T-cell (primary cell): ENCODE measurements at regions not wholly inside any gene's neighbourhood (a gene's known extent, or its start where the extent isn't known, plus 50 kb on each side); places are given as distances from the start of the nearest gene placed in this dataset.
A peak's percentile ranks its signal among the peaks of the same experiment; 100 is the strongest.

Experiments used
- ATAC-seq, 4 experiments: fragments of 200-7000 bp in 3 of 4; fragments of 150-1000 bp in 1 of 4; cut with Tn5 transposase; replicated peaks in 1 of 4; 1 replicate in 3 of 4; 2 replicates in 1 of 4; pipeline ENCODE4 v1.10.0; 2021; ENCODE audit warnings: moderate library complexity in 3 of 4, mild to moderate bottlenecking in 2 of 4, moderate number of reproducible peaks in 1 of 4
- CTCF ChIA-PET, 2 donors: fragments of 300-600 bp; sonication (Branson Sonifier 250); formaldehyde crosslinking; loops; one replicate each; lab custom pipeline; 2022; ENCODE audit warnings: antibody characterized with exemption in 2 of 2; lab: Charles Lee
- POLR2A ChIA-PET, 2 donors: fragments of 300-600 bp; sonication (Branson Sonifier 250); formaldehyde crosslinking; loops; one replicate each; lab custom pipeline; 2022; ENCODE audit warnings: antibody characterized with exemption in 2 of 2; lab: Charles Lee
- DNase-seq, 35 experiments: peaks; one replicate each; pipeline versions ENCODE4 v3.0.0 to v3.0.0-alpha.2; 2013 to 2023
- H3K27ac ChIP-seq: one replicate; pipeline ENCODE4 v1.5.1; 2013; ENCODE audit warnings: low read length
- H3K27me3 ChIP-seq, 2 experiments: replicated peaks in 1 of 2; 1 replicate in 1 of 2; 2 replicates in 1 of 2; pipeline versions ENCODE4 v1.6.1 to v1.7.0; 2013; ENCODE audit warnings: low read length in 1 of 2, mixed read lengths in 1 of 2; ENCODE audit not compliant: control insufficient read depth in 2 of 2, insufficient read depth in 2 of 2; ENCODE audit errors: extremely low read depth in 1 of 2
- H3K36me3 ChIP-seq, 2 donors: 1 replicate in 1 of 2; 2 replicates in 1 of 2; pipeline versions ENCODE4 v1.6.1 to v1.7.0; 2013; ENCODE audit warnings: low read length in 1 of 2; ENCODE audit not compliant: control insufficient read depth in 2 of 2, insufficient read depth in 1 of 2; ENCODE audit errors: extremely low read depth in 1 of 2
- H3K4me1 ChIP-seq, 2 experiments: 1 replicate in 1 of 2; 2 replicates in 1 of 2; pipeline versions ENCODE4 v1.6.1 to v1.7.0; 2013; ENCODE audit warnings: low read length in 2 of 2, mixed read lengths in 1 of 2; ENCODE audit not compliant: insufficient read depth in 2 of 2, control insufficient read depth in 1 of 2; ENCODE audit errors: extremely low read depth in 1 of 2
- H3K4me3 ChIP-seq, 2 donors: 1 replicate in 1 of 2; 2 replicates in 1 of 2; pipeline versions ENCODE4 v1.5.1 to v1.7.0; 2013; ENCODE audit warnings: mild to moderate bottlenecking in 2 of 2, low read length in 1 of 2, moderate library complexity in 1 of 2; ENCODE audit not compliant: control insufficient read depth in 1 of 2; ENCODE audit errors: extremely low read depth in 1 of 2
- H3K9me3 ChIP-seq: 2 replicates; pipeline ENCODE4 v1.7.0; 2013
- H3K27ac Mint-ChIP-seq, 2 donors: one replicate each; pipeline ENCODE4 v1.8.0; 2020 to 2021; ENCODE audit warnings: mild to moderate bottlenecking in 2 of 2, mixed read lengths in 2 of 2
- H3K27me3 Mint-ChIP-seq, 2 donors: one replicate each; pipeline ENCODE4 v1.8.0; 2021 to 2022; ENCODE audit warnings: mixed read lengths in 2 of 2
- H3K36me3 Mint-ChIP-seq: one replicate; pipeline ENCODE4 v1.8.0; 2021; ENCODE audit warnings: mixed read lengths
- H3K4me1 Mint-ChIP-seq, 3 donors: one replicate each; pipeline ENCODE4 v1.8.0; 2020 to 2022; ENCODE audit warnings: mixed read lengths in 3 of 3, mild to moderate bottlenecking in 1 of 3
- H3K4me3 Mint-ChIP-seq, 3 donors: one replicate each; pipeline ENCODE4 v1.8.0; 2020 to 2022; ENCODE audit warnings: mild to moderate bottlenecking in 3 of 3, mixed read lengths in 3 of 3, moderate library complexity in 3 of 3
- H3K9me3 Mint-ChIP-seq, 3 donors: one replicate each; pipeline ENCODE4 v1.8.0; 2020 to 2022; ENCODE audit warnings: mixed read lengths in 3 of 3
- WGBS: methylation state at CpG from one replicate; pipeline ENCODE4 v1.1.5; 2013; ENCODE audit warnings: missing lambda C conversion rate; ENCODE audit not compliant: insufficient coverage; 5-methylcytosine and 5-hydroxymethylcytosine counted together

- 1% methylated on average over 19 of the region's 21 CpGs for WGBS
- ATAC-seq (peak; percentile 88 to 91 (median 90)), DNase-seq (peak; percentile 63 to 89 (median 80))
- CTCF ChIA-PET: interaction anchor here (0.7 to 1.9 kb wide), 16 partner anchors 8 to 980 kb away, joined by 3 to 9 read pairs (median 4); partner anchors contain the start of gene MYCN (in 1 of the 2)
- Mint-ChIP-seq H3K27ac (peak overlapping the region; percentile 71 to 83), H3K9me3 (no peaks in the 10 kb centered on the region), H3K4me1 (peaks cover 7 to 12% (median 7%) of the 10 kb centered on the region in 3 donors), H3K36me3 (no peaks in the 10 kb centered on the region), H3K27me3 (peaks cover 7 to 11% of the 10 kb centered on the region in 2 donors), H3K4me3 (peak overlapping the region; percentile 80 to 89 (median 85))
- Histone ChIP-seq H3K36me3 (no peaks in the 10 kb centered on the region), H3K9me3 (no peaks in the 10 kb centered on the region), H3K27ac (no peak overlapping the region), H3K27me3 (no peaks in the 10 kb centered on the region), H3K4me3 (peak overlapping the region; percentile 60 to 80), H3K4me1 (peaks cover 0 to 6% of the 10 kb centered on the region in 2 experiments)
- POLR2A ChIA-PET: interaction anchor here in 1 of 2 donors (0.7 kb wide), 1 partner anchor 1986 kb away, joined by 3 read pairs; no protein-coding TSS in a partner anchor
Observed at GRCh38 chr2:16608661-16609643, 56.7 kb downstream of the CYRIA start.

DNA sequence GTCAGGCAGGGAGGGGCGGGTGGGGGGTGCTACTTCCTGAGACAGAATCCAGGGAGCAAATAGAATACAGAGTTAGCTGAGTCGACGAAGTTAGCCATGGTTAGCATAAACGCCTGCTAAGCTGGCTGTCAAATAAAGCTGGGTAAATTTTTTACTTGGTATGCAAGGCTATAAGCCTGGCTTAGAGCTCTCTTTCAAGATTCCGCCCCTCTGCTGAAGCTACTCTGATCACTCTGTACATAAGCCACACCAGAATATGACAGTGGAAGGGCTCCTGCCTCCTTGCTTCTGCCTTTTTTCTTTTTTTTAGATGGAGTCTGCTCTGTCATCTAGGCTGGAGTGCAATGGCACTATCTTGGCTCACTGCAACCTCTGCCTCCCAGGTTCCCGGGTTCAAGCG lies 58.3 kb downstream of the CYRIA start:
- Histone ChIP-seq H3K36me3 (no peaks in the 10 kb centered on the region), H3K4me1 (peaks cover 0 to 6% of the 10 kb centered on the region in 2 experiments), H3K9me3 (no peaks in the 10 kb centered on the region), H3K27ac (no peak overlapping the region), H3K27me3 (no peaks in the 10 kb centered on the region), H3K4me3 (no peak overlapping the region)
- no peak overlapping the region for H3K27ac Mint-ChIP-seq
- no peak overlapping the region for H3K4me3 Mint-ChIP-seq
- H3K9me3 Mint-ChIP-seq: no peaks in the 10 kb centered on the region
- no peak for ATAC-seq
- CTCF ChIA-PET: no interaction called here
- POLR2A ChIA-PET: interaction anchor here in 1 of 2 donors (0.5 kb wide), 1 partner anchor 1429 kb away, joined by 4 read pairs; no protein-coding TSS in a partner anchor
- H3K4me1 Mint-ChIP-seq: peaks cover 7 to 12% (median 7%) of the 10 kb centered on the region in 3 donors
- peaks cover 5 to 15% of the 10 kb centered on the region in 2 donors for H3K27me3 Mint-ChIP-seq
- WGBS: 89% methylated on average over 7 of the region's 7 CpGs
- H3K36me3 Mint-ChIP-seq: no peaks in the 10 kb centered on the region
- no peak for DNase-seq

- Mint-ChIP-seq H3K27ac (no peak overlapping the region), H3K36me3 (no peaks in the 10 kb centered on the region), H3K27me3 (peaks cover 12 to 14% of the 10 kb centered on the region in 2 donors), H3K4me3 (no peak overlapping the region), H3K4me1 (peaks cover 5 to 11% (median 7%) of the 10 kb centered on the region in 3 donors), H3K9me3 (no peaks in the 10 kb centered on the region)
- no peak for ATAC-seq
- Histone ChIP-seq H3K27ac (no peak overlapping the region), H3K27me3 (no peaks in the 10 kb centered on the region), H3K4me1 (peaks cover 0 to 6% of the 10 kb centered on the region in 2 experiments), H3K9me3 (no peaks in the 10 kb centered on the region), H3K36me3 (no peaks in the 10 kb centered on the region), H3K4me3 (no peak overlapping the region)
- ChIA-PET CTCF (interaction anchor here in 1 of 2 donors (1.5 kb wide), 1 partner anchor 665 kb away, joined by 5 read pairs; the partner anchor contains the start of gene MYCN), POLR2A (no interaction called here)
- DNase-seq: no peak
- 58% methylated on average over 2 of the region's 4 CpGs for WGBS
Observed at GRCh38 chr2:16604236-16604635, 61.4 kb downstream of the CYRIA start.

DNA sequence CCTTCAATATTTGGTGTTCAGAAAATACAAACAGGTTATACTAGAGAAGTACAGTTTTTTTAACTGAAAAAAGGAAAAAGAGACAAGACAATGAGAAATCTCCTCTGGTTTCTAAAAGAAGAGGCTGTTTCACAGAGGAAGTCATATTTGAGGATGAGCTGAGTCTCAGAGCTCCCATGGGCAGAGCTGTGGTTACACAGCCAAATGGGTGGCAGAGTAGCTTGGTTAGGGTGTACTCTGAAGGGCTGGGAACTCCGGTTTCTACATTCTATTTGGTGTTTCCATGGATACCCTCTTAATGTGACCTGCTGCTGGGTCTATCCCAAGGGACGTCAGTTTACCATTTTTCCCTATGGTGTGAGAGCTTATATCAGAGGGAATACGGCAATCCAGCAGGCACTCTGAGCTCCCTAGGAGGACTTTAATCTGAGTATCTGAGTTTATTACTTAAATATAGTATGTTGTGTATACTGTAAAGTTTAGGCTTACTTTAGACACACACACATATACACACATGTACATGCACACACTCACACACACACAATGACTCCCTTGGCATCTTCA lies 74.2 kb downstream of the CYRIA start:
- H3K4me1 Mint-ChIP-seq: no peaks in the 10 kb centered on the region
- H3K27ac ChIP-seq: no peak overlapping the region
- POLR2A ChIA-PET: no interaction called here

DNA sequence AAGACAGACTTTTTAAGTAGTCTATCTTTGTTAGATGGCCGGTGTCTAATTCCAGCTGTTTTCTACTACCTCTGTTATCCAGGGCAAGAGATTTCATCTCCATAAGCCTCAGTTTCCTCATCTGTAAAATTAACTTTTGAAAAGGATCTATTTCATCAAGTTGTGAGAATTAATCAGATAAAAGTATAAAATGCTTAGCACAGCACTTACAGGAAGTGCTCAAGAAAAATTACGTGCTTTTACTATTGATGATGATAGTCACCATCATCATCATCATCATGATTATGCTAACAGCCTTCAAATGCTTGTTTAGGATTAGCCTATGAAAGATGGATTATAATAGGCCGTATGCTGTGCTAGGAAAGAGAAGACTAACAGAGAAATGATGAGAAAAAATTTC lies 76.2 kb downstream of the CYRIA start:
- Histone ChIP-seq H3K4me1 (no peaks in the 10 kb centered on the region), H3K27ac (no peak overlapping the region), H3K9me3 (no peaks in the 10 kb centered on the region), H3K27me3 (no peaks in the 10 kb centered on the region), H3K4me3 (no peak overlapping the region), H3K36me3 (no peaks in the 10 kb centered on the region)
- Mint-ChIP-seq H3K4me3 (no peak overlapping the region), H3K4me1 (no peaks in the 10 kb centered on the region), H3K9me3 (no peaks in the 10 kb centered on the region), H3K27me3 (peaks cover 0 to 3% of the 10 kb centered on the region in 2 donors), H3K36me3 (no peaks in the 10 kb centered on the region), H3K27ac (no peak overlapping the region)
- no peak for DNase-seq
- no CpG with 5 or more reads among the region's 3 CpGs for WGBS
- ATAC-seq: no peak
- ChIA-PET POLR2A (no interaction called here), CTCF (no interaction called here)

More for the DNA sequence above, 74.2 kb downstream of the CYRIA start:
- DNase-seq (no peak), ATAC-seq (no peak)
- H3K4me1 ChIP-seq: no peaks in the 10 kb centered on the region
- Mint-ChIP-seq H3K27ac (no peak overlapping the region), H3K36me3 (no peaks in the 10 kb centered on the region), H3K9me3 (no peaks in the 10 kb centered on the region), H3K4me3 (no peak overlapping the region), H3K27me3 (peaks cover 0 to 3% of the 10 kb centered on the region in 2 donors)
- CTCF ChIA-PET: interaction anchor here in 1 of 2 donors (0.6 to 1.1 kb wide), 2 partner anchors 17 to 650 kb away, joined by 3 to 5 read pairs; no protein-coding TSS in a partner anchor
- no peaks in the 10 kb centered on the region for H3K36me3 ChIP-seq
- H3K27me3 ChIP-seq: no peaks in the 10 kb centered on the region
- no peaks in the 10 kb centered on the region for H3K9me3 ChIP-seq
- H3K4me3 ChIP-seq: no peak overlapping the region
- WGBS: 67% methylated on average over 1 of the region's 3 CpGs

DNA sequence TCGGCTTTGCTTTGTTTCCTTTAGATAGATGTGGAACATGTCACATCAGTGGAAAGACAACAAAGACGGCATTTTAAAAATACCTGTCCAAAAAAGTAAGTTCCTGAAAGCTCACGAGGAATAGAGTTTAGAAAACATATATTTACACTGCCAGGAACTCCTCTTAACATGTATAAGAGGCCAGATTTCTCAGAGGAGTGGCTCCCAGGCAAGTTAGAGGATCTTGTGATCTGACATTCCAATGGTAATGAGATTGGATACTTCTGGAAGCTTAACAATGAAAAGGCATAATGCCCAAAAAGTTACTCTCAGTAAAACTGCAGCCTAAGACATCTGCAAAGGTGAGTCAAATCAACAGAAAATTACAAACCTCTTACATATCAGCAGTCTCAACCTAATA lies 77.1 kb downstream of the CYRIA start:
- H3K4me1 Mint-ChIP-seq: no peaks in the 10 kb centered on the region
- ATAC-seq: no peak
- Histone ChIP-seq H3K36me3 (no peaks in the 10 kb centered on the region), H3K27ac (no peak overlapping the region), H3K4me1 (no peaks in the 10 kb centered on the region), H3K27me3 (no peaks in the 10 kb centered on the region), H3K4me3 (no peak overlapping the region), H3K9me3 (no peaks in the 10 kb centered on the region)
- no peaks in the 10 kb centered on the region for H3K36me3 Mint-ChIP-seq
- ChIA-PET CTCF (no interaction called here), POLR2A (no interaction called here)
- H3K27me3 Mint-ChIP-seq: peaks cover 0 to 3% of the 10 kb centered on the region in 2 donors
- H3K9me3 Mint-ChIP-seq: no peaks in the 10 kb centered on the region
- H3K27ac Mint-ChIP-seq: no peak overlapping the region
- no CpG with 5 or more reads among the region's 3 CpGs for WGBS
- H3K4me3 Mint-ChIP-seq: no peak overlapping the region
- no peak for DNase-seq
